GM19099 (cell line): ENCODE measurements at regions not wholly inside any gene's neighbourhood (a gene's known extent, or its start where the extent isn't known, plus 50 kb on each side); places are given as distances from the start of the nearest gene placed in this dataset.

Experiments used
- POLR2A ChIP-seq: IDR thresholded peaks from 3 replicates; pipeline ENCODE4 v1.6.1; 2011; ENCODE audit warnings: low read depth; ENCODE audit not compliant: insufficient read length; ENCODE audit errors: extremely low read depth

DNA sequence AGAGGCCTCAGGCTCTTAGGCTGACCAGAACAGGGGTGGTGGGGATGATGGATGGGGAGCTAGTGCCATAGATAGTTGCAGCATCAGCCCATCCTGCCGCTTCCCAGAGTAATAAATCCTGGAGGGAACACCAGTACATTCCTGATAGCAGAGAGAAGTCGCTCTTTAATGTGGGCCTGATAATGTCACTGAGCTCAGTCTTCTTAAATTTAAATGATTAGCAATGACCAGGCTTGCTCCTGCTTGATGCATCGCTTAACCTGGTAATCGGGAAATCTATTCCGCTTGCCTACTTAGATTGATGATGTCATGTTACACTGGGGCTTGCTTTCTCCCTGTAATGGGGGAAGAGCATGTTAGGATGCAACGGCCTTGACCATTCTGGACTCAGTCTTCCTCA lies 218.6 kb upstream of the PLXNA2 start:
- TF ChIP-seq POLR2A: no peak

DNA sequence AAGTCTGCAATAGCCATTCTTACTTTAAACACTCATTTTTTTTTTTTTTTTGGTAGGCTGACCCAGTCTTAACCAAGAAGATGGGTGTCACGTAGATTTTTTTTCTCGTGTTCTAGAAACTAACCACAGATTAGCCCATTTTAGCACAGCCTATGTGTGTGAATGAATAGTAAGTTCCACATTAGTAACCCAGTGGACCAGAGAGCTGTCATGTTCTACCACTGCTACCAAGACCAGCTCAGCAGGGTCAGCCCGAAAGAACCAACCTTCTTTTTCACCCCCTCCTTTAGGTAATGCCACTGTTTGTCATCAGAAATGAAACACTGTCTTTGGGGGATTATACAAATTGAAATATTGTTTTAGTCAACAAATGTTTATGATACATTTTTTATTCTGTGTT lies 221.1 kb upstream of the PLXNA2 start:
- no peak for TF ChIP-seq POLR2A

DNA sequence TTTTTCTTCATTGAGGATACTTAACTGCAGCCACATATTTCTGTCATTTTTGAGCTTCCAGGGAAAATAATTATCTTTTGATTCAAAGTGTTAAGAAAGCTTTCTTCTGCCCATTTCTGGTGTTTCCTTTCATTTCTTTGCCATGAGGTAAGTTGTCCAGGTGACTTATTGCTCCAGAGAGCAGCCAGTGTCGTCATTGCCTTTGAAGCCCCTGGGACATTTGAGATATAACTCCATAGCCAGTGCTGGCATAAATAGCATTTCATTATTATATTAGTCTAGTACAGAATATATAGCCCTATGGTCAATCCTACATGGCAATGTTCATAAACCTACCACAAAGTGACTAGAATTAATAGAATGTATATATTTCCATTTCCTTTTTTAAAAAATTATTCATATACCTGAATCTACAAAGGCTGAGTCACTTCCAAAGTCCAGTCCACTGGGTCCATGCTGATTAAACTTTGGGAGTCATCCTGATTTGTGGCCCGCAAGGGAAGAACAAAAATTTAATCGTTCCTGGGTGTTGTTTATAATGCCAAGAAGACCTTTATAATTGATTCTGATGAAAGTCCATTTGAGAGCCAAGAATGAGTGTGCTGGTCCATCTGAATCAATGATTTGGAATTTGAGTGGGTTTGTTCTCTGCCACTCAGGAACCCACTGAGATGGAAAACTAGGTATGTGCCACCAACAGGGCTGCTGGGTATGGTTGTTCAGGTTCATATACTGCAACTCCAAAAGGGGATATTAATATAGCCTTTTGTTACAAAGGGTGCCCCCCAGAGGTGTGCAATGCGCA lies 221.8 kb upstream of the PLXNA2 start:
- no peak for TF ChIP-seq POLR2A

- TF ChIP-seq POLR2A: no peak
Measured at GRCh38 chr1:208467151-208467780, 223.1 kb upstream of the PLXNA2 start.

GRCh38 chr1:208475449-208475848 lies 231.3 kb upstream of the PLXNA2 start:
- TF ChIP-seq POLR2A: no peak

- no peak for TF ChIP-seq POLR2A
Measured at GRCh38 chr1:208475951-208476845, 232.0 kb upstream of the PLXNA2 start.

GRCh38 chr1:208476846-208477170 lies 232.6 kb upstream of the PLXNA2 start:
- no peak for TF ChIP-seq POLR2A

DNA sequence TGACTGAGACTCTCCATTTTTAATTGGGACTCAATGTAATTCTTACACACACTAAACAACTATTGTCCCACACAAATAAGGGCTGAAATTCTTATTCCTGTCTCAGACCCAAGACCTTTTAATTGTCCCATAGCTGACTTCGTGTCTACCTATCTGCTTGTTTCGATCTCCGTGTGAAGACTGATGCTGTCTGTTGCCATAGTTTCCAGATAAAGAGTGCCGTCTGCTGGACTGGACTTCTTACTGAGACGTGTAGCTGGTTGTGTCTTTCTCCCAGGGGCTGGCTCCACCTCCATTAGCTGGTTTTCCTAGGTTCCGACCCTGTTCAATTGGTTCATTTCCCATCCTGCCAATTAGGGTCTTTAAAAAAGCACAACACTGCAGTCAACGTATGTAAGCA lies 235.3 kb upstream of the PLXNA2 start:
- TF ChIP-seq POLR2A: no peak

- TF ChIP-seq POLR2A: no peak
Measured at GRCh38 chr1:208485512-208485911, 241.3 kb upstream of the PLXNA2 start.

- no peak for TF ChIP-seq POLR2A
Measured at GRCh38 chr1:208486677-208487076, 242.5 kb upstream of the PLXNA2 start.

DNA sequence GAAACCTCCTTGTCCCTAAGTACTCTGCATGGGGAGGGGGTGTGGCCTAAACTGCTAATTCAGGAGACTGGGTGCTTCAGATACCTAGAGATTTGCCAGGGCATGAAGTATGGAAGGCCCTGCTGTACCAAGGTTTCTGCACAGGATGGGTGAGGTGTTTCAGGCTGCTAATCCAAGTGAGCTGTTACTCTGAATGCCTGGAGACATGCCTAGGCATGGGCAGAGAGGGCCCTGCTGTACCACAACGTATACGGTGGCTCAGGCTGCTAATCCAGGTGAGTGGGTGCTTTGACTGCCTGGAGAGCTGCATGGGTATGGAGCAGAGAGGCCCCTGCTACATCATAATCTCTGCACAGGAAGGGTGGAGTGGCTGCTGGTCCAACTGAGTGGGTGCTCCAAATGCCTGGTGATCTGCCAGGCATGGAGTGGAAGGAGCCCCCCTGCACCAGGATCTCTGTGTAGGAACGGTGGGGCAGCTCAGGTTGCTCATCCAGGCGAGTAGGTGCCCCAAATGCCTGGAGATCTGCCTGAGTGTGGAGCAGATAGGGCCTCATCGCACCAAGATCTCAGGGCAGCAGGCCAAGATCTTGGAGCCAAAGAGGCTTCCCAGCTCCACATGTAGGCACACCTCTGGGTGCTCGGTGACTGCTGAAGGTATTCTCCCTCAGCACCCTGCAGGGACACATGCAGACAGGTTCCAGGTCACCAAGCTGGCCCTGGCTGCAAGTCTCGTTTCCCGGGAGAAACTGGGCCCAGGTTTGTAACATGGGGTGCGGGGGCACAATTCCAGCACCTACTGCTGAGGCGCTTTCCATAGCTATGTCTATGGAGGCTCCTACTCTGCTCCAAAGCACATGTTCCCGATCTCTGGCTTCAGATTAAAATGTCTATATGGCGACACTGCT lies 252.5 kb upstream of the PLXNA2 start:
- no peak for TF ChIP-seq POLR2A

- TF ChIP-seq POLR2A: no peak
Measured at GRCh38 chr1:208497866-208498541, 253.8 kb upstream of the PLXNA2 start.

GRCh38 chr1:208499026-208499425 lies 254.8 kb upstream of the PLXNA2 start:
- no peak for TF ChIP-seq POLR2A

DNA sequence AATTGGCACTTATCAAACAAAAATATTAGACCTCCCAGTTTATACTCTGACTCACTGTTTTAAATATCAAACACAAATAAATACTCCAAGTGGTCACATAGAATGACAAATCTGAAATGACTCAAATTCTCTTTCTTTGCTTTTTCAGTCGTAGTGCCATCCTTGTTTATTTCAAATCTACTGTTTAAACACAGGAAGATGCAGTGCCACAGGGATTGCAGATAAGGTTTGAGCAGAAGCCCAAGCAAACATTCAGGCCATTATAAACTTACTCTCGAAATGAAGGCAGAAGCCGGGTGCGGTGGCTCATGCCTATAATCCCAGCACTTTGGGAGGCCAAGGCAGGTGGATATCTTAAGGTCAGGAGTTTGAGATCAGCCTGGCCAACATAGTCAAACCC lies 255.4 kb upstream of the PLXNA2 start:
- TF ChIP-seq POLR2A: no peak

DNA sequence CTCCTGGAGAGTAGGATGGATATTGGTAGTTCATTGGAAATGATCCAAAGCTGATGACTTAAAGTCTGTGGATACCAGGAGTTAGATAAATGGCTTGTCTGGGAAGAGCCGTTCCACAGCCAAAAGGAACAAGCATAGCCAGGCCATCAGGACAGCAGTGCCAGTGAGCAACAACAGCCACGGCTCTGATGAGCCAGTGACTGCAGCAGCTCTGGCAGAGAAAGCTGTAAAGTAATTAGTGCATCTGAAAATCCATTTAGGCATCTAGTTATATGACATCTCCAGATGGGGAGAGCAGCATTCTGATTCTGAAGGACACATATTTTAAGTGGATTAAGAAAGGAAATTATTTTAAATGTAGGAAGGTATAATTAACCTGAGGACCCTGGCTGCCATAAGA lies 256.2 kb upstream of the PLXNA2 start:
- no peak for TF ChIP-seq POLR2A

- TF ChIP-seq POLR2A: no peak
Measured at GRCh38 chr1:208501542-208501941, 257.4 kb upstream of the PLXNA2 start.
